Pancreas (tissue), 10 donors: ENCODE measurements at regions not wholly inside any gene's neighbourhood (a gene's known extent, or its start where the extent isn't known, plus 50 kb on each side); places are given as distances from the start of the nearest gene placed in this dataset.

Experiments
- ATAC-seq, 4 donors: fragments of 200-7000 bp; cut with Tn5 transposase; one replicate each; pipeline versions ENCODE4 v1.8.0 to v1.9.1; 2020; ENCODE audit warnings: mild to moderate bottlenecking in 4 of 4, moderate library complexity in 4 of 4
- DNase-seq, 6 donors: peaks; one replicate each; pipeline ENCODE4 v3.0.0-alpha.2; 2020
- FAIRE-seq: peaks from 2 replicates; lab custom pipeline; 2012; peaks lifted over from hg19 to GRCh38; lab: Jason Lieb, UNC
- H3K27ac ChIP-seq, 4 donors: fragments of 200-600 bp; sonication (generic); 1 replicate in 3 of 4; 2 replicates in 1 of 4; pipeline versions ENCODE4 v1.5.0 to v1.8.0; 2020
- H3K27me3 ChIP-seq, 4 donors: fragments of 200-600 bp; one replicate each; pipeline ENCODE4 v1.8.0; 2021
- H3K36me3 ChIP-seq, 3 donors: fragments of 200-600 bp; sonication (generic) in 1 of 3; one replicate each; pipeline versions ENCODE4 v1.5.0 to v1.8.0; 2020 to 2021
- H3K4me1 ChIP-seq, 3 donors: fragments of 200-600 bp; one replicate each; pipeline ENCODE4 v1.8.0; 2021
- H3K4me3 ChIP-seq, 4 donors: fragments of 200-600 bp; sonication (generic) in 2 of 4; one replicate each; pipeline versions ENCODE4 v1.5.0 to v1.8.0; 2020 to 2021
- H3K9me3 ChIP-seq, 4 donors: fragments of 200-600 bp; one replicate each; pipeline ENCODE4 v1.8.0; 2021
- WGBS, 2 donors: extraction: QIAGEN DNeasy Blood & Tissue Kit; methylation state at CpG; one replicate each; pipeline ENCODE4 v1.1.7; 2013; 5-methylcytosine and 5-hydroxymethylcytosine counted together
- intact Hi-C, 3 donors: fragments of 100-400 bp; cut with DNase I; formaldehyde crosslinking; loops; one replicate each; pipeline versions ENCODE4 v1.11.1 to v1.14.2; 2022
- TF ChIP-seq, protein P1 (sequence below), 4 donors: fragments of 200-600 bp; sonication (generic) in 3 of 4; IDR thresholded peaks; one replicate each; pipeline versions ENCODE4 v1.5.0 to v1.8.0; 2021; ENCODE audit warnings: antibody characterized with exemption in 4 of 4
- donor health status: healthy with polysubstance abuse.
- donor health status: DM: no; HTN: no; CAD: no; lungs with moderate emphysema.
- donor health status: DM: no; HTN: no; CAD: no.
- donor health status: control.
- donor health status: control.
- donor health status: Bipolar disorder and iron deficiency.
- donor health status: DM: yes; HTN: yes; CAD: no.
- donor health status: DM: no; HTN: no; CAD: no.
- donor health status: DM: no; HTN: no; CAD: no.
- donor health status: DM: yes; HTN: yes; CAD: no.

- TF ChIP-seq, protein P1, sequence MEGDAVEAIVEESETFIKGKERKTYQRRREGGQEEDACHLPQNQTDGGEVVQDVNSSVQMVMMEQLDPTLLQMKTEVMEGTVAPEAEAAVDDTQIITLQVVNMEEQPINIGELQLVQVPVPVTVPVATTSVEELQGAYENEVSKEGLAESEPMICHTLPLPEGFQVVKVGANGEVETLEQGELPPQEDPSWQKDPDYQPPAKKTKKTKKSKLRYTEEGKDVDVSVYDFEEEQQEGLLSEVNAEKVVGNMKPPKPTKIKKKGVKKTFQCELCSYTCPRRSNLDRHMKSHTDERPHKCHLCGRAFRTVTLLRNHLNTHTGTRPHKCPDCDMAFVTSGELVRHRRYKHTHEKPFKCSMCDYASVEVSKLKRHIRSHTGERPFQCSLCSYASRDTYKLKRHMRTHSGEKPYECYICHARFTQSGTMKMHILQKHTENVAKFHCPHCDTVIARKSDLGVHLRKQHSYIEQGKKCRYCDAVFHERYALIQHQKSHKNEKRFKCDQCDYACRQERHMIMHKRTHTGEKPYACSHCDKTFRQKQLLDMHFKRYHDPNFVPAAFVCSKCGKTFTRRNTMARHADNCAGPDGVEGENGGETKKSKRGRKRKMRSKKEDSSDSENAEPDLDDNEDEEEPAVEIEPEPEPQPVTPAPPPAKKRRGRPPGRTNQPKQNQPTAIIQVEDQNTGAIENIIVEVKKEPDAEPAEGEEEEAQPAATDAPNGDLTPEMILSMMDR (IDR thresholded peaks at IDR 0.05): no peak
- FAIRE-seq: no peak
- WGBS, 2 donors: 69 to 79% methylated on average over 2 of the region's 2 CpGs
- no peak for ATAC-seq
- no peaks in the 10 kb centered on the region for H3K4me1 ChIP-seq
- H3K27ac ChIP-seq: no peak overlapping the region
- H3K4me3 ChIP-seq: no peak overlapping the region
- H3K36me3 ChIP-seq: no peaks in the 10 kb centered on the region
- H3K9me3 ChIP-seq: no peaks in the 10 kb centered on the region
- DNase-seq: no peak
- H3K27me3 ChIP-seq: no peaks in the 10 kb centered on the region
- intact Hi-C loops: no loop called here
Measured at GRCh38 chr3:103047640-103048039, 612.8 kb downstream of the ZPLD1 start.

DNA sequence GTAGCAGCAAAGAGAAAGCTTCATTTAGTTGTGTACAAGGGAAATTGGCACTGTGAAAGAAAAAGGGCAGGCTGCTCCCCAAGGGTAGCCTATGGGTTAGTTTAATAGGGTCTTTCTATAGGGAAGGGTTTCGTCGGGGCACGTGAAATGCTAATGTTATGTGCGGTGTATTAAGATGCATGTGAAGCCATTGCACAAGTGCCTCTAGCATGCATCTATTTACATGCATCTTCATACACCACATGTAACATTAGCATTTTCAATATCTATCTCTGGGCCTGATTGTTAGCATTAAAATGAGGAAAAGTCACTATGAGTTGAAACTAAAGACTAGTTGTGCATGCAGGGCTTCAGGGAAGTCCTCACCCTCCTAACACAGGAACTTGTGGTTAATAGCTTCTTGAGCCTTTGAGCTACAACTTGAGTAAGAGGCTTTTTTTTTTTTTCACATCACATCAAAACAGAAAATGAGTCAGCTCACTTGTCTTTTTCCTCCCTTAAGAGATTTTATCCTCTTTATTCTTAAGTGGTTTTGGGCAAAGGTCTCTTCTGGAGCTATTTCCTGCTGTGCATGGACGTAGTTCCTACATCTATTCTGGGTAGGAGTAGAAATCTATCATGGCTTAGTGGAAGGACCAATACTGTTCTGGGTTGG is 613.4 kb downstream of the ZPLD1 start:
- 77 to 85% methylated on average over 5 of the region's 5 CpGs for WGBS, 2 donors
- Histone ChIP-seq H3K36me3 (no peaks in the 10 kb centered on the region), H3K27me3 (no peaks in the 10 kb centered on the region), H3K9me3 (no peaks in the 10 kb centered on the region), H3K4me1 (no peaks in the 10 kb centered on the region), H3K27ac (no peak overlapping the region), H3K4me3 (no peak overlapping the region)
- DNase-seq: no peak
- ATAC-seq: peak in 2 of 4 donors; percentile 43 to 45
- FAIRE-seq: no peak
- intact Hi-C loops: no loop called here
- TF ChIP-seq, protein P1 (IDR thresholded peaks at IDR 0.05): no peak

- H3K4me1 ChIP-seq: no peaks in the 10 kb centered on the region
- TF ChIP-seq, protein P1 (IDR thresholded peaks at IDR 0.05): no peak
- H3K27ac ChIP-seq: no peak overlapping the region
- no peaks in the 10 kb centered on the region for H3K36me3 ChIP-seq
- WGBS, 2 donors: 54 to 60% methylated on average over 1 of the region's 1 CpG
- H3K4me3 ChIP-seq: no peak overlapping the region
- intact Hi-C loops: no loop called here
- DNase-seq (peak in 2 of 6 donors; percentile 9 to 17), FAIRE-seq (no peak), ATAC-seq (peak in 2 of 4 donors; percentile 65)
- no peaks in the 10 kb centered on the region for H3K27me3 ChIP-seq
- no peaks in the 10 kb centered on the region for H3K9me3 ChIP-seq
Measured at GRCh38 chr3:103052236-103052830, 617.5 kb downstream of the ZPLD1 start.

- intact Hi-C loops: no loop called here
- Histone ChIP-seq H3K4me1 (no peaks in the 10 kb centered on the region), H3K4me3 (no peak overlapping the region), H3K9me3 (no peaks in the 10 kb centered on the region), H3K36me3 (no peaks in the 10 kb centered on the region), H3K27ac (no peak overlapping the region), H3K27me3 (no peaks in the 10 kb centered on the region)
- TF ChIP-seq, protein P1 (IDR thresholded peaks at IDR 0.05): no peak
- no peak for ATAC-seq
- DNase-seq: no peak
- FAIRE-seq: no peak
- 30 to 43% methylated on average over 2 of the region's 2 CpGs for WGBS, 2 donors
Measured at GRCh38 chr3:103055021-103055520, 620.3 kb downstream of the ZPLD1 start.

DNA sequence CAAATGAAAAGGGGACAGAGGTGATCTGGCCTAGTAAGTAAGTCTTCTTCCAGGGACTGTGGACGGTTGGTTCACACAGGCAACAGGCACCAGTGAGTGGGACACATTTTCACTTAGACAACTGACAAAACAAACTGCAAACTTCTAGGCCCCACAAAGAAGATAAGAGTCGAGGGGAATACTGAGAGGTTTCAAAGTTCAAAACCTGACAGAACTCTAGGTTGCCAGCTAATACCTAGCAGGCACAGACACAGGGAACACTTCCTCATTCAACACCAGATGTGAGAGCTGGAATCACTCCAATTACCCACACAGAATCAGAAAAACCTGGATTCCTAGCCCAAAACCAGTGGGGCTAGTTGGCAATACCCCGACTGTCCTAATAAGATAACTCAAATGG is 621.7 kb downstream of the ZPLD1 start:
- no peak for DNase-seq
- Histone ChIP-seq H3K27ac (no peak overlapping the region), H3K4me3 (no peak overlapping the region), H3K4me1 (no peaks in the 10 kb centered on the region), H3K36me3 (no peaks in the 10 kb centered on the region), H3K27me3 (no peaks in the 10 kb centered on the region), H3K9me3 (no peaks in the 10 kb centered on the region)
- peak in 3 of 4 donors; percentile 51 to 66 (median 62) for ATAC-seq
- TF ChIP-seq, protein P1 (IDR thresholded peaks at IDR 0.05): no peak
- 13 to 15% methylated on average over 3 of the region's 3 CpGs for WGBS, 2 donors
- intact Hi-C loops: no loop called here
- FAIRE-seq: no peak
